GM19328 (cell line): ENCODE measurements at regions not wholly inside any gene's neighbourhood (a gene's known extent, or its start where the extent isn't known, plus 50 kb on each side); places are given as distances from the start of the nearest gene placed in this dataset.
A peak's percentile ranks its signal among the peaks of the same experiment; 100 is the strongest.
"Not testable (repeated sequence)": the region's sequence is repeated elsewhere in the genome, so short reads cannot be mapped to it uniquely, and the experiment has no call there.

ENCODE experiments used
- ATAC-seq: cut with Tn5 transposase; IDR thresholded peaks from one replicate; pipeline ENCODE4 v1.9.1; 2021; ENCODE audit warnings: mild to moderate bottlenecking, moderate library complexity; ENCODE audit not compliant: unreplicated experiment

DNA sequence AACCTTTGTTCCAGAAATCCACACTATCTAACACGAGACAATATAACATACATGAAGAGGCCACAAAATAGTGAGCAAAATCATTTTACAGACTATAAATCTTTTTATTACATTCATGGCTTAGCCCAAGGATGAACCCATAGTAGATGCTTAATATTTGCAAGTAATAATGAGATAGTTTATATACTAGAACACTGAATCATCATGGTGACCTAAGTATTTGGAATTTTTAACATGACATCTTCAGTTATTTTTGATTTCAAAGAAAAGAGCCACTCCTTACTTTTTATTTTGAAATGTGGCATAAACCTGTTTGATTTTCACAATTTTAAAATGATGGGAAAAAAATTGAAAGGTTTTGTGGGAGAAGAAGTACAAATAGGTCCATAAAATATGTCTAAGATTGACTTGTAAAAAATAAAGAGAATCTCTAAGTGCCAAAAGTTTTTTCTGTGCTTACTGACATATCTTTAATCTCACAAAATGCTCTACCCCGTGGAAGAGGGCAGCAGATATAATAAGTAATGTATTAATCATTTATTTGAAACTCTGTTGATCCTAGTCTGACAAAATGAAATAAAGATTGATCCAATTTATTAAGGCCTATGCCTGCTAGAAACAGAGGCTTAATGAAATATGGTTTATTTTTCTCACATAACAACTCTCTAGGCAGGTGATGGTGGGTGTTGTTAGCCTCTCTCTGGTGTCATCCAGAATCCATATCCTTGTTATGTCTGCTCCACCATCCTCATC is 224.5 kb upstream of the CENPE start:
- ATAC-seq: no peak

DNA sequence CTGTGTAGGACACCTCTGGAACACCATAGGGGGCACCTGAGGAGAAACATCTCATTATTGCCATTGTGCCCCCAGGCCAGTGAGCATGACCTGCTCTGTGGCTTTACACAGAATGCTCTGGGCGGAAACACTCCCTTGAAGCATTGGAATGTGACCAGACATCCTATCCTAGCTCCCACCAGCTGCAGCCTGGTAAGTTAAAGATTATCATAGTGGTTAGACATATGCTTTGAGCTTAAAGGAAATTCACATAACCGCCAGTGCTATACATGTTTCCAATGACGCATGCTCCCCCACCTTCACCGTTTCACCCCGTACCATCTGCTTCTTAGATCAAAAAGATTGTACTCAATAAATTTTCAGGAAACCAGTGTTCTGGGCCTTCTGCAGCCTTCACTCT is 217.7 kb upstream of the CENPE start:
- no peak for ATAC-seq

DNA sequence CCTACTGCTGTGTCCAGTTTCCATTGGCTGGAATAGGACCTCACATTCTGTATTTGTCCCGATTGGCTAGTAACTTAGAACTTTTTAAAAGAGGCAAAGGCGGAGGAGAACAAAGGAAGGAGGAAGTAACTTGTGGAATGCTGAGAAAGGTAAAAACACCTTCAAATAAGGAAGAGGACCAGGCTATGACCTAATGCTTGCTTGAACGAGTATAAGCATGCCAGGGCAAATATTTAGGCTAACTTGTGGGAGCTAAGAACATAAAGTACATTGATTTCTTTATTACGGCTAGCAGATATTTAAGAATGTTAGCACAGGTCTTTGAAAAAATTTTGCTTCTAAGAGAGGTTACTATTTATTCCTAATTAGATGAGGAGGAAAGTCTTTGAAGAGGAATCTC is 214.5 kb upstream of the CENPE start:
- not testable (repeated sequence) for ATAC-seq

DNA sequence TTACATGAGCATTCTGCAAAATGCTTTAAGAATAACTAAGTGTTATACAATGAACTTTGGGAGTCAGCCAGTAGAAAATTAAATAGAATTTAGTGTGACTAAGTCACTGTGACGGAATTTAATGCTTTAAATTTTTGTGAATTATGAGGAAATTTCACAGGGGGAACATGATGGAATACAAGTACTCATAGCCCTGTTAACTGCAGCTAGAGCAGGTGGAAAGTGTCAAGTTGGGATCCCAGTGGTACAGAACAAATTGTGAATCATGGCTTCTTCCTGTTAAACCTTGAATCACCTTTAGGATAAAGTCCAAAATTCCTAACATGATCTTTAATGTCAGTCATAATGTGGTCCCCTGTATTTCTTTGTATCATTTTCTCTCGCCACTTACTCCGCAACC is 212.2 kb upstream of the CENPE start:
- ATAC-seq: no peak

DNA sequence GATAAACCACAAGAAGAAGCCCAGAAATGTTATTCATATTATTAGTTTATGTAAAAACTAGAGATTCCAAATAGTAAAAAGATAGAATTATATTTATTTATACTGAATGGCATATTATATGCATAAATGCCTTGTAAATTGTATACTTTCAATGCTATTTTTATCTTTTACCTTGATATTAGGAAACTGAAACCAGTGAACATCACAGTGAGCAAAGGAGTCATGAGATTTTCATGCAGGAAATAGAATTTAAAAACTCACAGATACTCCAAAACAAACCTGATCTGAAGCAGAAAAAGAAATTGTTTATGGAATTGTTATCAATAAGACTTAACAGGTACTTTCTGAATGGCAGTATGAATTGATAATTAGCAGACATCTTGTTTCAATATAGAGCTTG is 207.3 kb upstream of the CENPE start:
- no peak for ATAC-seq

DNA sequence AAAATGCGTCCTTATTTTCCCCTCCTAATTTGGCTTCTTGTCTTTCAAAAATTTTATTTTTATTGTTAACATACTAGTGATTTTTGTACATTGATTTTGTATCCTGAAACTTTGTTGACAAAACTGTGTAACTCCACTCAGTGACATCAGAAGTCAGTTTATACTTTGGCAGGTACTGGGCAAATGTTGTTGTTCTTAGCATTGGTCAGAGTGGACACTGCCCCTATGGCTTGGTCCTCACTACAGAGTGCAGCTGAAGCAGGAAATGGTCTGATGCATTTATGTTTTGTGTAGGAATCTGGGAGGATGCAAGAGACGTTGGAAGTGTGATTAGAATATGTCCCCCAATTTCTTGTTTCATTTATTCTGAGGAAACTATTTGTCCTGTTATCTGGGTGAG is 205.5 kb upstream of the CENPE start:
- ATAC-seq: no peak

DNA sequence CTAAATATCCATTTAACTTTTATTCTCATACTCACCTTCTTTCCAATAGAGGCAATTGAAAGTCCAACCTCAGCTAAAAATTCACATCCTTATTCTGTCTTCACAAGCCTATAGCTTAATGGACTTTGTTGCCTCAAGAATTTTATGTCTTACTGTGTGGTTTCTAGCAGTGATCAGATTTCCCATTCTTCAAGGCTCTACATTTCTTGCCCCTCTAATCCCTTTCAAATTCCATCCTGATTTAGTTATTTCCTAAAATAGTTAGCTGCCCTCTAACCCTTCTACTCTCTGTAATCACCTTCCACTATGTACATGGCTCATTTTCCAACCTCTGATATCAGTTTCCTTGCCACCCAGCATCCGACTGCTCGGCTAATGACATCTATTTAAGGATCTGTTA is 204.1 kb upstream of the CENPE start:
- no peak for ATAC-seq

DNA sequence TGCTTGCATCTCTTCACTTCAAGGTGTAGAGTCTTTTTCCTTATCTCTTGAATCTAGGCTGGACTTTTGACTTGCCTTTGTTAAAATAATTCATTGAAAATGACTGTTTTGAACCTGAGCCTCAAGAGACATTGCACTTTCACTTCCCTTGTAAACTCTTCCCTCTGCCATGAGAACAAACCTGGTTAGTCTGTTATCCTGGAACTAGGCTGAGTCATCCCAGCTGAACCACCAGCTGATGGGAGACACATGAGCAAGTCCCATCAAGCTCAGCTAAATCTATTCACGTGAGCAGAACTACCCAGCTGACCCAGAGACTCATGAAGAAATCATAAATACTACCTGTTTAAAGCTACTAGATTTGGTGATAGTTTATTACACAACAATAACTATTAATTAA is 202.3 kb upstream of the CENPE start:
- ATAC-seq: peak; percentile 63

DNA sequence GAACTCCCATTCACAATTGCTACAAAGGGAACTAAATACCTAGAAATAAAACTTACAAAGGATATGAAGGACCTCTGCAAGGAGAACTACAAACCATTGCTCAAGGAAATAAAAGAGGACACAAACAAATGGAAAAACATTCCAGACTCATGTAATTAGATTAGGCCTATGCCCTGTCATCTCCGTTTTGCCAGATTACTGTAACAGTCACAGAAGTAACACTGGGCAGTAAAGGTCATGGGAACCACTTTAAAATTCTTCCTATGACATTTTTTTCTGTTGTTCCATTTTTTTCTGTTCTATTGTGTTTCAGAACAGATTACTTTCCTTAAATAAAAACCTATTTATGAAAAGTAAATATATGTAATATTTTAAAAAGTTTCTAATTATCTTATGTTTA is 199.4 kb upstream of the CENPE start:
- ATAC-seq: no peak

DNA sequence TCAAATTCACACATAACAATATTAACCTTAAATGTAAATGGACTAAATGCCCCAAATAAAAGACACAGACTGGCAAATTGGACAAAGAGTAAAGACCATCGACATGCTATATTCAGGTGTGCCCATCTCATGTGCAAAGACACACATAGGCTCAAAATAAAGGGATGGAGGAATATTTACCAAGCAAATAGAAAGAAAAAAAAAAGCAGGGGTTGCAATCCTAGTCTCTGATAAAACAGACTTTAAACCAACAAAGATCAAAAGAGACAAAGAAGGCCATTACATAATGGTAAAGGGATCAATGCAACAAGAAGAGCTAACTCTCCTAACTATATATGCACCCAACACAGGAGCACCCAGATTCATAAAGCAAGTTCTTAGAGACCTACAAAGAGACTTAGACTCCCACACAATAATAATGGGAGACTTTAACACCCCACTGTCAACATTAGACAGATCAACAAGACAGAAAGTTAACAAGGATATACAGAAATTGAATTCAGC is 189.4 kb upstream of the CENPE start:
- not testable (repeated sequence) for ATAC-seq

DNA sequence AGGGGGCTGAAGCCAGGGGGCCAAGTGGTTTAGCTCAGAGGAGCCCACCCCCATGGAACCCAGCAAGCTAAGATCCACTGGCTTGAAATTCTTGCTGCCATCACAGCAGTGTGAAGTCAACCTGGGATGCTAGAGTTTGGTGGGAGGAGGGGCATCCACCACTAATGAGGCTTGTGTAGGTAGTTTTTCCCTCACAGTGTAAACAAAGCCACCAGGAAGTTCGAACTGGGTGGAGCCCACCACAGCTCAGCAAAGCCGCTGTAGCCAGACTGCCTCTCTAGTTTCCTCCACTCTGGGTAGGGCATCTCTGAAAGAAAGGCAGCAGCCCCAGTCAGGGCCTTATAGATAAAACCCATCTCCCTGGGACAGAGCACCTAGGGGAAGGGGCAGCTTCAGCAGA is 187.4 kb upstream of the CENPE start:
- ATAC-seq: not testable (repeated sequence)

DNA sequence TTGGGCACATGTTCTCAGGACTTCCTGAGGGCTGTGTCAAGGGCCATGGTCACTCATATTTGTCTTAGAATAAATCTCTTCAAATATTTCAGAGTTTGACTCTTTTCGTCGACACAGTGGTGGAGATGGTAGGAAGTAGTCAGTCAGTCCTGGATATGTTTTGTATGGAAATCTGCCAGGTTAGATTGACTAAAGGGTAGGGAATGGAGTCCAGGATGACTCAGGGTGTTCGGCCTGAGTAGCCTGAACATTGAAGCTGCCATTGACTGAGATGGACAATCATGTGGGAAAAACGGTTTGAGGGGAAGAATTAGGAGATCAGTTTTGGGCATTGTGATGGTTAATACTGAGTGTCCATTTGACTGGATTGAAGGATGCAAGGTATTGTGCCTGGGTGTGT is 177.1 kb upstream of the CENPE start:
- no peak for ATAC-seq

DNA sequence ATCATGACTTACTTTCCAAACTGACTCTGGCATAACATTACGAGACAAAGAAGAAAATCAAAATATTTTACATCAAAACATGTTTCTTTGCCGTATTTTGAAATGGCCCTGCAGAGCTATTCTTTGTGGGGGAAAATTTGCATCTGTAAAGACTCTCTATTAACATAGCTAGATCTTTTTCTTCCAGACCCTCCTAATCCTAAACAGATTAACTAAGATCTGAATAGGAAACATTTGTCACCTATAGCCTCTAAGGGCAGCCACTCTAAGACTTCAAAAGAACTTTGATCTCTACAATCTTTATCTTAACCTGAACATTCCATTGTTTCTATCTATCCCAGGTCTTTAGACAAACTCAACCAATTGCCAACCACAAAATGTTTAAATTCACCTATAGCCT is 176.6 kb upstream of the CENPE start:
- no peak for ATAC-seq

DNA sequence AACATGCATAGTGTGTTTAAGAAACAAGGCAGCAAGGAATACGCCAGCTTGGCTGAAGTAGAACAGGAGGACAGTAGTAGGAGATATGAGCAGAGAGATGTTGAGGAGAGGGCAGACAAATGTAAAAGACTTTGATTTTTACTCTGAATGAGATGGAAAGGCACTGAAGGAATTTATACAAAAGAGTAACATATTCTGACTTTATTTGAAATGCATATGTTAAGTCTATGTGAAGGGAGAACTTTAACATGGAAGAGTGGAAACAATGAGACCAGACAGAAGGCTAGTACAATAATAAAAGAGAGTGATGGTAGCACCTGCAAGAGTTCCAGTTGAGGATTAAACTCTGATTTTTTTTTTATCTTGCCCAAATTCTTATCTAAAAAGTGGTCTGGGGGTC is 176.2 kb upstream of the CENPE start:
- no peak for ATAC-seq

DNA sequence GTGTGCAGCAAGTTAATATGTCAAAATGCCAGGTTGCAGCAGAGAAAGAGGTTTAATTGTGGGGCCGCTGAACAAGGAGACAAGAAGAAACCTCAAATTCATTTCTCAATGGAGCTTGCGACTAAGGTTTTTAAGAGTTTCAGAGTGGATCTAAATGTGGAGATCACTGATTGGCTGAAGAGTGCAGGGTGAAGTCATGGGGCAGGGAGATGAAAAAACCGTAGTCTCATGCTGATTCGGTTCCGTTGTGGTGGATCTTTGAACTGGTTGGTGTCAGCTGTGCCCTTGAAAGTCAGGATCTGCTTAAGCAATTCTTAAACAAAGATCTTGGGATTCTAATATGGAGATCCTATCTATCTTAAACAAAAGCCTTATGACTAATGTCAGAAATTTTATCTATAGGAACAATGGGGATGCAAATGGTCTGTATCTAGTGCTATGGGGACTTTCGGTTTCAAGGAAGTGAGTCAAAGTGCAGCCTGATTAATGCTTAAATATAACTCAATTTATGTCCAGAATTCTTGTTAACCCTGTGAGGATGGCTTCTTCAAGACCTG is 173.9 kb upstream of the CENPE start:
- no peak for ATAC-seq

DNA sequence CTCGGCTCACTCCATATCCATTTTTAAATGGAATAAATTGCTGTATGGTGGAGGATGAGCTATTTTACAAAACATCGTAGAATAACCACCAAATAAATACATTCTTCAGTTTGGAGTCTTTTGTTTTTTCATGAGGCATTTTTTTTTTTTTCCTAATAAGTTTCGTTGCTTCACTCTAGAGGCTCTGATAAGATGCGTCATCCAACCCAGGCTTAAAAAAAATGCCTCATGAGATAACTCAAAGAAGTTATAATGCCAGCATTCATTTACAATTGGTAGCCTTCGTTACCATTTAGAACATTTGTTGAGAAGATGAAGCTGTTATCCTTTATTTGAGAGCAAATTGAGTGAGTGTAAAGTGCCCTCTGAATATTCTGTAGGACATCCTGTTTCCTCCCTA is 172.2 kb upstream of the CENPE start:
- ATAC-seq: no peak

DNA sequence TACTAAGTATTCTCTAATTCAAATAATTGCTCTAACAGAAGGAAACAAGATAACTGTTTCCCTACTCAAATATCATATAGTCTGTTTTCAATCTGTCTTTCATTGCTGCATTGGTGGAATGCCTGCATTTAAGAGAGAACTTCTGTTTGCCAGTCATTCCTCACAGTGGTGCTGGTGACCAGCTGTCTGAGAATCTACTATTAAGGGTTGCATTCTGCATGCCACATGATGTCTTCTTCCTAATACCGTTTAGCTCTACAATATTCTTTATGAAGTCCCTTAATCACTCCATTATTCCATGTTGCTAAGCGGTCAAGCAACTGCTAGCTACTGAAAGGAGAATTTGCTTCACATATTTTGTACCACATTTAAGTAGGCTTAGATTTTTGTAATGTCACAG is 167.1 kb upstream of the CENPE start:
- no peak for ATAC-seq

DNA sequence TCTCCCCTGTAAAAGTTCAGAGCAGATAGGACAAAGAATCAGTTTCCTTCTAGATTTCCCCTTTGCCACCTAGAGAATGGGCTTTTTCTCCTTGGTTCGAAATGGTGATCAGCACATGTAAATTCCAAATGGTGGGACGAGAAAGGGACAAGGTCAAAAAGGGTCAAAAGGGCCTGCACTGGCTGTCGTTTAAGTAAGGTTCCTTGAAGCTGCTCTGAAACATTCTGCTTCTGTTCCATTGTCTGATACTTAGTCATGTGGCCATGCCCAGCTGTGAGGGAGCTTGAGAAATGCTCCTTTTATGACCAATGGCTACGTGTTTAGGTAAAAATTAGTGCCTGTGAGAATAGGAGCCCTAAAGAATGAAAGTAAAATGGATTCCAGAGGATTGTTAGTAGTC is 165.9 kb upstream of the CENPE start:
- no peak for ATAC-seq

DNA sequence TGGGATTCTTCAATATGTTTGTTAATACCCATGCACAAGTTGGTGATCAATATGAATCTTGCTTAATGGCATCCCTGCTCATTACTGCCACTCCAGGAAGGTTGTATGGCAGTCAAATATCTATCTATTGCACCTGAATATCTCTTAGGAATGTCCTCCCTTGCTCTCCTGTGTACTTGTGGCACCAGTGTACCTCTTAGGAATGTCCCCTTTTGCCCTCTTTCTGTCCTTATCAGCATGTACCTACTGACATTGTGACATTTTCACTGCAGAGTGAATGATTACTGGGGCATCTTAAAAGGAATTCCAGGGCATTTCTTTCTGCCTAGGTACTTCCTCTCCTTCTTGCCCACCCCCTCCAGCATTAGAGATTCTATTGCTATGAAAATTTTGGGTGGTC is 163.8 kb upstream of the CENPE start:
- no peak for ATAC-seq

DNA sequence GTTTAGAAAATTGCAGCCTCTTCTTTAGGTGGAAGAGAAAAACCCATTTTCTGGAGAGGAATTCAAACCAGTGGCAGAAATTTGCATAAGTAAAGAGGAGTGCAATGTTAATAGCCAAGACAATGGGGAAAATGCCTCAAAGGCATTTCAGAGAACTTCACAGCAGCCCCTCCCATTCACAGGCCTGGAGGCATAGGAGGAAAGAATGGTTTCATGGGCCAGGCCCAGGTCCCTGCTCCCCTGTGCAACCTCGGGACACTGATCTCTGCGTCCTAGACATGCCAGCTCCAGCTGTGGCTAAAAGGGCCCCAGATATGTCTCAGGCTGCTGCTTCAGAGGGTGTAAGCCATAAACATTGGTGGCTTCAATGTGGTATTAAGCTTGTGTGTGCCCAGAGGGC is 161.8 kb upstream of the CENPE start:
- ATAC-seq: no peak

DNA sequence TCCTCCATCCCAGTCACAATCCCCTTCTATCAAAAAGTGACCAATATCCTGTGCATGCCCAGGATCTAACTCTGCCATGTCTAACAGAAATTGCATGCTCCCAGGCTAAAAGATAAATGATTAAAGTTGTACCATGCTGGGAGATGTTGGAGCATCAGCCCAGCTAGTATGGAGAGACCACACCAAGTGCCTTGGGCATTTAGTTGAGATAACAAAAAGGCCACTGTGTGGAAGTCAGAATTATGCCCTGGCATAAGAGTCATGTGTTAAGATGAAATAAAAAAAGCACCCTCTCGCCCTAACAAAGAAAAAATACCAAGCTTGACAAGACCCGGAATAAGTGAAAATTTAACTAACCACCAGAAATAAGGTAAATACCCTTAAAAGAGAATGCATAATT is 155.9 kb upstream of the CENPE start:
- ATAC-seq: no peak

DNA sequence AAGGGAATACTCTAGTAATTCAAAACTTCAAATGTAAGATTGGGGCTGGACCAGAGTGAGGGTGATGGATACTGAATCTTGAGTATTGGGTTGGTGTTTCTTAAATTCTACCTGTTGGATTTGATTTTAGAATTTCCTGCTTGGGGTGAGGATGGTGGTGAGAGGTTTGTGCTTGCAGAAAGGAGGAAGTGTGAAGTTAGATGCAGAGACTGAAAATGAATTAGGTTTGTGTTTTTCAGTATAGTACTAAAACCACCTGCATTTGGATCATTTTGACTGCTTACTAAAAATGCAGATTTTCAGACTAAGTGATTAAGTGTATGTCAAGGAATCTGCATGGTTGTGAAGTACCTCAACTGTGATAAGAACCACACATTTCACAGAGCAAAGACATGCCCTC is 131.5 kb upstream of the CENPE start:
- no peak for ATAC-seq

DNA sequence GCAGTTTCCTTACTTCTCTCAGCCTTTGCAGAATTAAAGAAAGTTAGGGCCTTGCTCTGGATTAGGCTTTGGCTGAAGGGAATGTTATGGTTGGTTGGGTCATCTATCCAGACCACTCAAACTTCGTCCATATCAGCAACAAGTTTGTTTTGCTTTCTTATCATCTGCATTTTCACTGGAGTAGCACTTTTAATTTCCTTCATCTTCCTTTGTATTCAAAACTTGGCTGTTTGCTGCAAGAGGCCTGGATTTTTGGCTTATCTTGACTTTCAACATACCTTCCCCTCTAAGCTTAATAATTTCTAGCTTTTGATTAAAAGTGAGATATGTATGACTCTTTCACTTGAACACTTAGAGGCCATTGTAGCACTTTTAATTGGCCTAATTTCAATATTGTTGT is 126.7 kb upstream of the CENPE start:
- ATAC-seq: no peak
